Adipocyte (in vitro differentiated cells): ENCODE measurements at regions not wholly inside any gene's neighbourhood (a gene's known extent, or its start where the extent isn't known, plus 50 kb on each side); places are given as distances from the start of the nearest gene placed in this dataset.
"Not testable (repeated sequence)": the region's sequence is repeated elsewhere in the genome, so short reads cannot be mapped to it uniquely, and the experiment has no call there.

Experiments
- DNase-seq: peaks from one replicate; pipeline ENCODE4 v3.0.0-alpha.2; 2015; ENCODE audit warnings: low read depth
- H3K27me3 ChIP-seq: replicated peaks from 2 replicates; pipeline ENCODE4 v1.7.0; 2013; ENCODE audit warnings: mild to moderate bottlenecking, low read length, moderate library complexity; ENCODE audit not compliant: control insufficient read depth, insufficient read depth
- H3K36me3 ChIP-seq: 2 replicates; pipeline ENCODE4 v1.7.0; 2013; ENCODE audit warnings: low read length, mild to moderate bottlenecking, moderate library complexity; ENCODE audit not compliant: control insufficient read depth, insufficient read depth, severe bottlenecking
- H3K4me1 ChIP-seq: 2 replicates; pipeline ENCODE4 v1.7.0; 2013; ENCODE audit warnings: mild to moderate bottlenecking, low read length, moderate library complexity; ENCODE audit not compliant: control insufficient read depth, insufficient read depth
- H3K4me3 ChIP-seq: 2 replicates; pipeline ENCODE4 v1.7.0; 2013; ENCODE audit warnings: mild to moderate bottlenecking, low read length, moderate library complexity
- H3K9ac ChIP-seq: 2 replicates; pipeline ENCODE4 v1.7.0; 2013; ENCODE audit warnings: mild to moderate bottlenecking, low read length, moderate library complexity
- H3K9me3 ChIP-seq: 2 replicates; pipeline ENCODE4 v1.7.0; 2013; ENCODE audit warnings: mild to moderate bottlenecking, low read length, moderate library complexity; ENCODE audit not compliant: control insufficient read depth

DNA sequence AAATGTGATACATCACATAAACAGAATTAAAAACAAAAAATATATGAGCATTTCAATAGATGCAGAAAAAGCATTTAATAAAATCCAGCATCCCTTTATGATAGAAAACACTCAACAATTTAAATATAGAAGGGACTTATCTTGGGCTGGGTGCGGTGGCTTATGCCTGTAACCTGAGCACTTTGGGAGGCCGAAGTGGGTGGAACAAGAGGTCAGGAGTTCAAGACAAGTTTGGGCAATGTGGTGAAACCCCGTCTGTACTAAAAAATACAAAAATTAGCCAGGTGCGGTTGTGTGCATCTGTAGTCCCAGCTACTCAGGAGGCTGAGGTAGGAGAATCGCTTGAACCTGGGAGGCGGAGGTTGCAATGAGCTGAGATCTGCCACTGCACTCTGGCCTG, 409.1 kb downstream of the ICE1 start:
- H3K36me3 ChIP-seq, H3K9ac ChIP-seq, H3K4me3 ChIP-seq, H3K9me3 ChIP-seq, DNase-seq, H3K27me3 ChIP-seq, H3K4me1 ChIP-seq: not testable (repeated sequence)

DNA sequence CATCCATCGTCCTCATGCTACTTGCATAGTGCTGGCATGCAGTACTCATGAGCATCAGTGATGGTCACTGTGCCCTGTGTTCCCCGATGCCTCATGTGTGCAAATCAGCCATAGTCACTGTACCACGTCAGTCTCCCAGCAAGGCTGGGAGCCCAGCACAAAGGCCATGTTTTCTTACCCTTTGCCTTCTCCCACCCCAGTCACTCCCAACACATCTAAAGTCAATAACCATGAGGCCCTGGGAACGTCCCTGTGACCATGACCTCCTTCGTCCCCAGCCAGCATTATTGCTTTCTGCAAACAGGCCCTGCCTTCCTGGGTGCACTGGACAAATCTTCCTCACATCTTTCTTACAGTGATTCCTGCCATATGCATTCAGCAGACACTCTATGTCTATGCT, 406.1 kb downstream of the ICE1 start:
- Histone ChIP-seq H3K9ac (no peak overlapping the region), H3K36me3 (no peaks in the 10 kb centered on the region), H3K27me3 (no peaks in the 10 kb centered on the region), H3K4me1 (peaks cover 9% of the 10 kb centered on the region), H3K9me3 (no peaks in the 10 kb centered on the region), H3K4me3 (no peak overlapping the region)
- no peak for DNase-seq

DNA sequence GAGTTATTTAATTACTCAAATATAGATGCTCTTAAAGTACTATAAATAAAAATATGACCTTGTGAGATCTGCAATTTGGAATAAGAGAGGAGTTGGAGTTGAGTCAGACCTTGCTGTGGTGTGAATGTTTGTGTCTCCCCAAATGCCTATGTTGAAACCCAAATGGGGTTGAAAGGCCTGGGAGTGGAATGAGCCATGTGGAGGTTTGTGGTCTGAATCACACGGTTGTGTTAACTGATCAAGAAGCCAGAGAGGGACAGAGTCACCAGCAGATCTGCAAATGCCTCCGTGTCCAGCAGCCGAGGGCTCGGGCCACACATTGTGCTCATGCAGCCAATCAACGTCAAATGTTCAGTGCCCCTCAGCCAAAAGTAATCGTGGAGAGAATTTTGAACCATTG, 404.4 kb downstream of the ICE1 start:
- H3K9ac ChIP-seq = no peak overlapping the region
- no peaks in the 10 kb centered on the region for H3K9me3 ChIP-seq
- H3K27me3 ChIP-seq = no peaks in the 10 kb centered on the region
- DNase-seq = no peak
- peaks cover 9% of the 10 kb centered on the region for H3K4me1 ChIP-seq
- H3K36me3 ChIP-seq = no peaks in the 10 kb centered on the region
- no peak overlapping the region for H3K4me3 ChIP-seq

DNA sequence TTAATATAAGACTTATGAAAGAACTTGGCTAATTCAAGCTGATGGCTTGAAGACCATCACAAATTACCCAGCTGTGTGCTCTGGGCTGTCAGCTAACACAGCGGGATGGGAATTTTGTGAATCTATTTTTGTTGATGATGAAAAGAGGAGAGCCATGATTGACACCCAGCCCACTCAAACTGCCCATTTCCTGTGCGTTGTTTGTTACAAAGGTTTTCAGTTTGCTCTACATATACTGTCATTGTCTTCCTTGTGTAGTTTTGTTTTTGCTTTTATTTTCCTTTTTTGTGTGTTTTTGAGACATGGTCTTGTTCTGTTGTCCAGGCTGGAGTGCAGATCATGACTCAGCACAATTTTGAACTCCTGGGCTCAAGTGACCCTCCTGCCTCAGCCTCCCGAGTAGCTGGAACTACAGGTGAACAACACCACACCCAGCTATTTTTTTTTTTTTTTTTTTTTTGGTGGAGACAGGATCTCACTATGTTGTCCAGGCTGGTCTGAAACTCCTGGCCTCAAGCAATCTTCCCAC, 400.3 kb downstream of the ICE1 start:
- H3K36me3 ChIP-seq = no peaks in the 10 kb centered on the region
- H3K4me1 ChIP-seq = peaks cover 8% of the 10 kb centered on the region
- H3K4me3 ChIP-seq = no peak overlapping the region
- no peak overlapping the region for H3K9ac ChIP-seq
- H3K9me3 ChIP-seq = no peaks in the 10 kb centered on the region
- DNase-seq = no peak
- H3K27me3 ChIP-seq = no peaks in the 10 kb centered on the region

DNA sequence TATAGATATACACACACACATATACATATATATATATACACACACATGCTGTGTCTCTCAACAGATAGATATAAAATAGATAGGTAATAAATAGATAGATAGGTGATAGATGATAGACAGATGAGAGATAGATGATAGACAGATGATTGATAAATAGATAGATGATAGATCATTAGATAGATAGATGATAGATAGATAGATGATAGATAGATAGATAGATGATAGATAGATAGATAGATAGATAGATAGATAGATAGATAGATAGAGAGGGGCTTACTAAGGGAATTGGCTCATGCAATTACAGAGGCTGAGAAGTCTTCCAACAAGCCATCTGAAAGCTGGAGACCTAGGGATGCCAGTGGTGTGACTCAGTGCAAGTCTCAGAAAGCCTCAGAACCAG, 394.5 kb downstream of the ICE1 start:
- no peaks in the 10 kb centered on the region for H3K27me3 ChIP-seq
- no peaks in the 10 kb centered on the region for H3K9me3 ChIP-seq
- DNase-seq = no peak
- H3K36me3 ChIP-seq = no peaks in the 10 kb centered on the region
- H3K4me1 ChIP-seq = no peaks in the 10 kb centered on the region
- H3K4me3 ChIP-seq = no peak overlapping the region
- no peak overlapping the region for H3K9ac ChIP-seq

DNA sequence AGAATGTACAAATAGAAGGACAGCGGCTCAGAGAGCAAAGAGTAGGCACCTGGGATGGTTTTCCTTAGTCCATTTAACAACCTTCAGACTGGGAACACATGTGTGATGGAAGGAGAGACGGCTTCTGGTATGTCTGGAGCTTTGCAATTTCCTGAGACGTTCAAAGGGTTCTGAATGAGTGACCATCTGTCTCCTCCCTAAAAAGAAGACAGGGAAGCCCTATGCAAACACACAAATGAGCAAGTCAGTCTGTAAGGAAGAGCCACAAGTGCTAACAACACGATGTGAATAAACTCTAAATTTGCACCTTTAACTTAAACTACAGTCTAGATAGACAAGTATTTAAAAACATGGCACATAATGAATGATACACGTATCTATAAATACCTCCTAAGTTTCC, 391.0 kb downstream of the ICE1 start:
- H3K9ac ChIP-seq = no peak overlapping the region
- no peaks in the 10 kb centered on the region for H3K9me3 ChIP-seq
- H3K27me3 ChIP-seq = no peaks in the 10 kb centered on the region
- no peak for DNase-seq
- H3K4me3 ChIP-seq = no peak overlapping the region
- H3K36me3 ChIP-seq = no peaks in the 10 kb centered on the region
- H3K4me1 ChIP-seq = no peaks in the 10 kb centered on the region

DNA sequence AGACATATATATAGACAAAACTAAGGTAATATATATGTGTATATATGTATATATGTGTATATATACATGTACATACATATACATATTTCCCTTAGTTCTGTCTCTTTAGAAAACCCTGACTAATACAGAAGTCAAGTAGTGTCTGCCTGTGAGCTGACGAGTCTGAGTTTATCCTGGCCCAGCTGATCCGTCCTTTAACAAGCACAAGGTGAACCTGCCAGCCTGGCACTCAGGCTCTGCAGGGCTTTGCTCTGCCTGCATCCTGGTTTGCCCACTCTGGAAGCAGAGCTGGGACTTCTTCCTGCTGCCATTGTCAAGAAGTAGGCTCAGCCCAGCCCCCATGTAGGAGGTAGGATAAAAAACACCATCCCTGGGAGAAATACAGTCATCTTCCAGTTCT, 388.0 kb downstream of the ICE1 start:
- Histone ChIP-seq H3K9me3 (no peaks in the 10 kb centered on the region), H3K9ac (no peak overlapping the region), H3K27me3 (no peaks in the 10 kb centered on the region), H3K36me3 (no peaks in the 10 kb centered on the region), H3K4me1 (no peaks in the 10 kb centered on the region), H3K4me3 (no peak overlapping the region)
- DNase-seq = no peak

DNA sequence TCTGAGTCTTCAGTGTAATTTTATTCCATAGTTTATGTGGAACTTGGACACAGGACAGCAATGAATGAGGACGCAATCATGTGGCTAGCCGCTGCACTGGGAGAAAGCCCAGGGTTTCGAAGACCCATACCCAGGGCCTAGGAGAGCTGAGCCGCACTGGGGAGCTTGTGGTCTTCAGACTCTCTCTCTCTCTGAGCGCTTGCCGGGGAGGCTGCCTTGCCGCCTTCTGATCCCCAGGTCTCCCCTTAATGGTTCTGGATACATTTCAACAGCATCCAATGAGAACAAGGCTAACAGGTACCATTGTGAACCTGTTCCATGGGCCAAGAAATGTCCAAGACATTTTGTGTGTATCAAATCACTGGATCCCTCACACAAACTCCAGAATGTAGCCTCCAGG, 383.4 kb downstream of the ICE1 start:
- no peak overlapping the region for H3K4me3 ChIP-seq
- DNase-seq = no peak
- no peaks in the 10 kb centered on the region for H3K4me1 ChIP-seq
- no peak overlapping the region for H3K9ac ChIP-seq
- no peaks in the 10 kb centered on the region for H3K27me3 ChIP-seq
- H3K36me3 ChIP-seq = no peaks in the 10 kb centered on the region
- H3K9me3 ChIP-seq = no peaks in the 10 kb centered on the region

DNA sequence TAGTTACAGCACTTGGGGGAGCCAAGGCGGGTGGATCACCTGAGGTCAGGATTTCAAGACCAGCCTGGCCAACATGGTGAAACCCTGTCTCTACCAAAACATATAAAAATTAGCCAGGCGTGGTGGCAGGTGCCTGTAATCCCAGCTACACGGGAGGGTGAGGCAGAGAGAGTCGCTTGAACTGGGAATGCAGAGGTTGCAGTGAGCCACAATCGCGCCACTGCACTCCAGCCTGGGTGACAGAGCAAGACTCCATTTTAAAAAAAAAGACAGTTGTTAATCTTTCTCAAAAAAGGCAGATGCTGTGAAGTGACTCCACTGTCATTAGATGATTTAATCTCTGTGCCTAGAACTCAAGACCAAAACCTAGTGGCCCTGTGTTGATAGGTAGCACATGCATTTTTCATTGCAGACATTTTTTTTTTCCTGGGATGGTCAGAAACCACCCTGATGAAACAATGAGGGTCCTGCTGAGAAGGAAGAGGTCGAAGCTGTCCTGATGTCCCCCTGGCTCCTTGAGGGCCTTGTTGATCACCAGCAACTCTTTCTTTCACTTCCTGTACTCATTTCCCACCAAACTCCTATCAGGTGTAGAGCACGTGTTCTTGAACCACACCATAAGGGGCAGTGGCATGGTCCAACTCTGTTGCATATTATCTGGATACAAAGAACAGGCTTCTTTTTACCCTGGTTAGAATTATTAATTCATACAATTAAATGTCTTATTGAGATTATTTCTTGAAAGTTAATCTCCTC, 382.2 kb downstream of the ICE1 start:
- Histone ChIP-seq H3K27me3 (no peaks in the 10 kb centered on the region), H3K4me3 (no peak overlapping the region), H3K9ac (no peak overlapping the region), H3K9me3 (no peaks in the 10 kb centered on the region), H3K36me3 (no peaks in the 10 kb centered on the region), H3K4me1 (no peaks in the 10 kb centered on the region)
- DNase-seq = no peak

DNA sequence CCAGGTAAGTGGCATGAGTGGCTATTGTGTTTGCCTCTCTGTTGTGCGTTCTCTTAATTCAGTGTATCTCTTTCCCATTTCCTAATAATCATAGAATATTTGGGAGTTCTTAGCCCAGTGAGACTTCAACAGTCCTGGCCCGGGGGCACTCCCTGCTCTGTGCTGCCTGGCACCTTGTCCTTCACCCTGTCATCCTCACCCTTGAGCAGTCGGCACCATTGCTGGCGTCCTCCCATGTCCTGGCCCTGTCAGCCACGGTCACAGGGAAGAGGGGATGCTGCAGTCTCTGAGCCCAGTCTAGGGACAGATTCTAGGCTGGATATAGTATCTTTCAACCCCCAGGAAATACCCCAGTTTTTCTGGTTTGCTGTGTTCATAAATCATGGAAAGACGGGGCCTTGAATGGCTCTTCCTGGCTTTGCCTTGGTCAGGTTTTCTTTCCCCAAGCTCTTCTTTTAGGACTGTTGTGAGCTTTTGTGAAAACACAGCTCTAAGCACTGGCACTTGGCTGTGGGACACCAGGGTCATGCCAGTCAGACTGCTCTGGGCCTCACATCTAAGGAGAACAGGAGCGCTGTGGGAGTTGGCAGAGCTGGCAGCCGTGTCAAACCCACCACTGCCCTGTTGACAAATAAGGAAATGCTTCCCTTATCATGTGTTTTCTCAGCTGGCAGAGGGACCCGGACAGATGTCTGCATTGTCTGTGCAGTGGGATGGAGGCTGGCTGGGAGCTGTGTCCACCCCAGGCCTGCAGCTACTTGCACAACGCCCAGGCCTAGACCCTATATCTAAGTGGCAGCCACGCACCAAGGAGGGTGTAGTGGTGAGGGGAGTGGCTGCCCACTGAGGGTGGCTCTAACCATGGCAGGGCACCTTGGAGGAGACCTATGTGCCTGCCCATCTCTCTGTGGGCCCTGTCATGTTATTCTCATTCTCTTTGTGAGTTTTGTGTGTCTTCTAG, 378.6 kb downstream of the ICE1 start:
- Histone ChIP-seq H3K27me3 (peaks cover 4% of the 10 kb centered on the region), H3K36me3 (no peaks in the 10 kb centered on the region), H3K9ac (no peak overlapping the region), H3K4me3 (no peak overlapping the region), H3K4me1 (no peaks in the 10 kb centered on the region), H3K9me3 (no peaks in the 10 kb centered on the region)
- no peak for DNase-seq

DNA sequence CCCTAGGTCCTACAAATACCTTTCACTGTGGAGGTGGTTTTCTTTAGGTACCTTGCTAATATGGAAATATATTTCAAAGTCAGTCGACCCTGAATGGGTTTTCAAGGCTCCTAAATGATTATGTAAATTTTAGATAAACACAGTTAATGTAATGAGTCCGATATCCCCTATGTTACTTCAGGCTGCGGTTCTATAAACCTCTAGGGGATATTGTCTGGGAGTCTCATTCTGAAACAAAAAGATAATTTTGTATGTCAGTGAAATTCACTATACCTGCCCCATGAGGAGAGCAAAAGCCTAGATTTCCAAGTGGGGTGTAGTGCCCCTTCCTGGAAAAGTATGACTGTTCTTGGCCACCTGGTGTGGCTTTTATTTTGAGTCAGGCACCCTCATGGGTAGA, 377.3 kb downstream of the ICE1 start:
- no peak for DNase-seq
- H3K4me1 ChIP-seq = no peaks in the 10 kb centered on the region
- no peak overlapping the region for H3K4me3 ChIP-seq
- no peaks in the 10 kb centered on the region for H3K36me3 ChIP-seq
- H3K9me3 ChIP-seq = no peaks in the 10 kb centered on the region
- peaks cover 4% of the 10 kb centered on the region for H3K27me3 ChIP-seq
- no peak overlapping the region for H3K9ac ChIP-seq
